ENCODE measurements at regions not wholly inside any gene's neighbourhood (a gene's known extent, or its start where the extent isn't known, plus 50 kb on each side); places are given as distances from the start of the nearest gene placed in this dataset.

DNA sequence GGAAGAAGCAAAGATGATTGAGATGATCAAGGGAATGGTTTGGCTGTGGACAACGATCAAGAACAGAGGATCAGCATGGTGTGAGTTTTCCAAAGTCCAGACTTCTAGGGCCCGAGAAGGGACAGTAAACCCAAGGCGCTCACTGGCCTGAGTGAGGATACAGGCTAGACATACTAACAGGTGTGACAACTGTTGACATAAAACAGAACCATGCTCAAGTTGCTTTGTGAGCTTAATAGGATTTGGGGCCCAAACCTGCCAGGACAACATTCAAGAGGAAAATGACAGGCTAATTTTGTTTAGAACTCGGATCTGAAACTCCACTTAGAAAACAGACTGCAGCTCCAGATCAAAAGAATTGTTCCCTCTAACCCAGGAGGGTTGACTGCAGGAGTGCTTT, 68.1 kb upstream of the ACKR3 start:
- DNase-seq: no peak

DNA sequence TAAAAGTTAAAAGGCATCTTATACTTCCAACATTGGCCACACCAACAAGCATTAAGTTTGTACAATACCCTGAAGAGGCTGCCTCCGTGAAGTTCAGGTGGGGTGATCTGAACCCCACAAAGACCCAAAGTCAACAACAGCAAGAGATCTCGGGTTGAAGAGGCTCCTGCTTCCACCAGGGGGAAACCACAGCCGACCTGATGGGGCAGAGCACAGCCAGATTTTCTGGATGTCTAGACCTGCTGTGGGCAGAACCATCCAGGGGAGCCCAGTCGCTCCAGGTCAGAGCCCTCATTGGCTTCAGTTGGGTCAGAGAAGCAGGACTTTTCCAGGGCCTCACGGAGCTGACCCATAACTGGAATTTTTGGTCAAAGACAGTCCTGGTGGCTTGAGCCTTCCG, 66.5 kb upstream of the ACKR3 start:
- no peak for DNase-seq

DNA sequence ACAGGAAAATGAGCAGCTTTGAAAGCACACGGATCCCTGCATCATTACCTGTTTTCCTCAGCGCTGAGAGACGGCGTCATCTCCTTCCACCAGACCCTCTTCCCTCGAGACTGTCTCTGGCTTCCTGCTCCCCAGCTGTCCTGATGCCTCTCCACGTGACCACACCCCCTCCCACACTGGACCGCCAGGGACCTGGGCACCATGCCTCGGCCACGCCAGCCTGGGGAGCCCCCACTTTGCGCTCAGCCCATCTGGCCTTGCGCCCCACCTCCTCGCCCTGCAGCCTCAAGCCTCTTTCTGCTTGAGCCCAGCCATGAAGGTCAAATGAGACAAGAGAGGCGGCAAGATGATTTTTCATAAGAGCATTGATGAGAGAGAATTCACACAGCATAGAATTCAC, 66.0 kb upstream of the ACKR3 start:
- no peak for DNase-seq

DNA sequence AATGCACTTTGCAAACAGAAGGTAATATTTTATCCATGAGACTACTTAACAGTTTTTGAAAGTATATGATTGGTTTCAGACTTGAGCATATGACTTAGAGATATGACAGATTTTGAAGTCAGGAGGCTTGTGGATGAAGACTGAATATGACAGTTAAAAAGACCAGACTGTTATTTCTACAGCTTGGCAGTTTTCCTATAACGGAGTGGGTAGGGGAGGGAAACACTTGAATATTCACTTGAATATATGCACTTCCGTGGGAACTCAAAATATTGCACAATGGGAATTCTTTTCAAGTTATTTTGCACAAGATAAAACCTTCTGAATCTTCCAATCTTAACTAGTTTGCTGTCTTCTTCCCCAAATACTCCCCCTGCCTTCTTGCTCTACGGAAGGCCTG, 64.6 kb upstream of the ACKR3 start:
- DNase-seq: no peak

DNA sequence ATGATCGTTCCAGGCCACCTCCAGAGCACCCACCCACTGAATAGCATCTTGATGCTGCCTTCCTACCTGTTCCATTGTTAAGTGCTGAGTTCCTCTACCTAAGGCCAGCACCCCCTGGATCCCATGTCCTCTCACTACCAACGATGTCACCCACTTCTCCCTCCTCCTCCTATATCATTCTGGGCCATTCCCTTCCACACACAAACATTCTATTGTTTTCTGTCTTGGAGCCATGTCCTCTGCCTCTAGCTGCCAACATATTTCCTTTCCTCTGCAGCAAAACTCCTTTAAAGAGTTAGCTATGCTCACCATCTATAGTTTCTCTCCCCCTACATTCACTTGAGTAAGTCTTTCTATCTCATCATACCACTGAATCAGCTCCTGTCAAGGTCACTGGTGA, 64.0 kb upstream of the ACKR3 start:
- no peak for DNase-seq

DNA sequence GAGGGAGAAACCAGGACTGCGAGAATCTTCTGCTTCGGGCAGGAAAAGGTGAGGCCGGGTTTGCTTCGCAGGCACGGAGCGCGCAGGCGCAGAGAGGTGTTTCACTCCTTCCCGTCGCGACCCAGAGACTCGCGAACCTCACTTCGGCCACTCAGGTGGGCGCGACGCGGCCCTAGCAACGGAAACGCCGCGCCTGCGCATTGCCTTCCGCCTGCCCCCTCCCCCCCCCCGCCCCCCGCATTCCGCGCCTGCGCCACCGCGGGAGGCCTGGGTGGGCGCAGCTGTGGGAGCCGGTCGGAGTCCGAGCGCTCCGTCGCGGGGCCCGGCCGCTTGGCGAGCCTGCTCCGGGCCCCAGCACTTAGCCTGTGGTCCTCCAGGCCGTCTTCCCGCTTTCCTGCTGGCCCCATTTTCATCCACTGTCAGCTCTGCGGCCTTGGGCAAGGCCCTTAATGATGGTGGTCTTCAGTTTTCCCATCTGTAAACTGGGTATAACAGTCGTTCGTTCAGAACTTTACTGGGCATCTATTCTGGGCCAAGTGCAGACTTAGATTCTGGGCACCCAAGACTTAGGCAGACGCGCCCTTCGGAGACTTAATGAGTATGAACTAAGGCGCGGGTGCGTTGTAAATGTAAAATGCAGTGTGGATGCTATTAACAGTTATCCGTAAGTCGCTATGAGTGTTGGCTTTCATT, 62.1 kb upstream of the ACKR3 start:
- no peak for DNase-seq

DNA sequence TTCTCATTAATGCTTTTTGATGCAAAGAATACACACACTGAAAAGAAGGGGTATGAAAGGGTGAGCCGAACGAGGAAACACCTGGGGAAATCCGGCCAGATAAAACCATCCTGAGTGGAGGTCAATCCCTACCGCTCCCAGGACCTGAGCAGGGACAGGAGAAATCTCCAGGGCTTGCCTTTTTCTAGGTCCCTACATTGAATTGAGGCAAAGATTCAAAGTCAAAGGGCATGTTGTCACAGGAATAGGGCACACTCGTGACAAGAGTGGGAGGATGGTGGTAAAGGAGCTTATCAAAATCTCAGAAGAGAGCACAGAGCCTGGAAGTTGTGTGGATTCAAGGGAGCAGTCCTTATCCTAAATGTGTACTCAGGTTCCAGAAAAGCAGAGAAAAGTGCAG, 61.2 kb upstream of the ACKR3 start:
- DNase-seq: no peak

DNA sequence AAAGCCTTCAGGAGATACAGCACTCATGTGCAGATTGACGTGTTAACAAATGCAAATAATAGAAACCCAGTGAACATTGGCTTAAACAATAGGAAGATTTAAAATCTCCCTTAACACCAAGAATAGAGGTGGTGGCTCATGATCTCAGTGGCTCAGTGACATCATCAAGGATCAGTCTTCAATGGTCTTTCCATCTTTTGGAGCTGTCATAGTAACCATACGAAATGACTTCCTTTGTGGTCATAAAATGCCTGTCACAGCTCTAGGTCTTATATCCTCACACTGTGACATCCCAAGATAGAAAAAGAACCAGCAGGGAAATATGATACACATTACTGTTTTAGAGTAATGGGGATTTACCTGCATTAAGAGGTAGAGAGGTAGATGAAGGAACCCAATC, 59.6 kb upstream of the ACKR3 start:
- no peak for DNase-seq

DNA sequence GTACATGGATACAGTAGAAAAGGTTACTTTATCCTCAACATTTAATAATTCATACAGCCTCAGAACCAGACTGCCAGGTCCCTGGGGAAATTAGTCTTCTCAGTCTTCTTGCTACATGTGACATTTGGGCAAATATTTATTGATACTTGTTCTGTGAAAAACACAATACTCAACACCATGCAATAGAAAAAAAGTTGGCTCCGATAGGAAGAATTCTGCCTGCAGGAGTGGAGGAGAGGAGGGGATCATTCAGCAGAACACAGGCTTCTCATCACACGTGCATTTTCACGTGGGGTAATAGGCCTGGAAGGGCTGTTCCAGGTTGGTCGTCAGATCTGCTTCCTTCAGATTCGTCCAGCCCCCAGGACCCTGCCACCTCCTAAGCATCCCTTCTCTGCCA, 58.4 kb upstream of the ACKR3 start:
- DNase-seq: no peak

DNA sequence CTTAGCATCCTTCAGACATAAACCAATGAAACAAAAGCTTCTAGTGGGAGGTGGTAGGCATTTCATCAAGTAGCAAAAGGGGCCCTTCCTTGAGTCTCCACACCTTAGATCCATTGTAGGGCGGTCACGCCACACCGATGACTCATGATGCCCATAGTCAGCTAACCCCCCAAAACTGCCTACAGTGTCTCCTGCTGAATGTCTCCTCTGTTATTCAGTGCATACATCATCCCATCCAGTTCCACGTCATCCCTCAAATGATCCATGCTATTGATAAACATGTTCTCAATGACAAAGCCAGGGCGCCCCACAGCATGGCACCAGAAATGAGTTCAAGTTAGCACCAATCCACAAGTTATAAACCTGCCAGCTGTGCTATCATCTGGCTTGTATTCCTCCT, 57.4 kb upstream of the ACKR3 start:
- no peak for DNase-seq

DNA sequence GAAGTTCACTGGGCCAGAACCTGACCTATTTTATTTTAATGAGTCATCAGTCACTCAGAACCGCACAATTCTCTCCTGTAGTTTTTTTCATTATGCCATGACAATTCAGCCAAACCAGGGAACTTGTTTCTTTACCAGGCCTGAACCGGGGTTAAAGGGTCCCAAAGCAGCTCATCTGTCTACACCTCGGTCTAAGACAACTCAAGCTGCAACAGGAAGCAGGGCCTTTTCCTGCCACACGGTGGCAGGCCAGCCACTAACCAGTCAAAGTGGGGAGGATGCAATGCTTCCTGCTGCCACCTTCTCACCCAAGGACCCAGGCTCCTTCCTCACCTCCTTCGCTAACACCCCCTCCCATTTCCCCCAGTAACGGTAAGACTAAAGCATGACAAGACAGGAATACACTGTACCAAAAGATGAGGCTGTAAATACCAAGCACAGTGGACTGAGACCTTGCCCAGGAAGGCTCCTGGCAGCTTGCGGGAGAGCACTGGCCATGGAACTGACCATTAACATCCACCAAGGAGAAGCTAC, 56.7 kb upstream of the ACKR3 start:
- DNase-seq: peak; percentile 76

DNA sequence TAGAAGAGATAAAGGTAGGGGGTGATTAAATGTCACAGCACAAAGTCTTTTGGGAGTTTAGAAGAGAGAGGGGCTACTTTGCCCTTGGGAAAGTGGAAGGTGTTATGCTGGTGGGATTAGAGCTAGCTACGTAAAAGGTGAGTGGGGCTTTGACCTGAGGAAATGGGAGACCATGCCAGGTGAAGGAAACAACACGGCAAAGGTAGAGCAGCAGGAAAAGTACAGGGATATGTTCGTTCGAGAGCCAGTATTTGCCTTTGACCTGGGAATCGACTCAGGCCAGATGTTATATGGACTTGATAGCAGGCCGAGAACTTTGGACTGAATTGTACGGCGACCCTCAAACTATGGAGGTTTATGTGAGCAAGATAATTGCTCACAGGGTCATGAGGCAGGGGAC, 55.7 kb upstream of the ACKR3 start:
- no peak for DNase-seq

DNA sequence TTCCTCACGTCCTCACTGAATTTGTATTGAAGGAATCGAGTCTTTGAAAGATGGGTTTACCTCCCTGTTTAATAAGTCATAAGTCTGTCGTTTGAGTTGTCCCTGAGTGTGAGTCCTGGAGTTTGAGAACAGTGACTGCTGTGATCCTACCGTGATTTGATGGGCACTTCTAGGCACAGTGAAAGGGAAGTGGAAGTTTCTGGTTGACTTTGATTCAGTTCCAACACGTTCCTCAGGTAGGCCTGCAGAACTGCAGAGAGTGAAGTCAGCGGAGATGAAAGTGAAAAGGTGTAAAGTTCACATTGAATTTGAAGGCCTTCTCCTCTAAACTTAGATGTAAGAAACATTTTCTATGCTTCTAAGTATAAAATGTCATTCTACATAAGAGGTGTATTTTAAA, 52.9 kb upstream of the ACKR3 start:
- DNase-seq: no peak

DNA sequence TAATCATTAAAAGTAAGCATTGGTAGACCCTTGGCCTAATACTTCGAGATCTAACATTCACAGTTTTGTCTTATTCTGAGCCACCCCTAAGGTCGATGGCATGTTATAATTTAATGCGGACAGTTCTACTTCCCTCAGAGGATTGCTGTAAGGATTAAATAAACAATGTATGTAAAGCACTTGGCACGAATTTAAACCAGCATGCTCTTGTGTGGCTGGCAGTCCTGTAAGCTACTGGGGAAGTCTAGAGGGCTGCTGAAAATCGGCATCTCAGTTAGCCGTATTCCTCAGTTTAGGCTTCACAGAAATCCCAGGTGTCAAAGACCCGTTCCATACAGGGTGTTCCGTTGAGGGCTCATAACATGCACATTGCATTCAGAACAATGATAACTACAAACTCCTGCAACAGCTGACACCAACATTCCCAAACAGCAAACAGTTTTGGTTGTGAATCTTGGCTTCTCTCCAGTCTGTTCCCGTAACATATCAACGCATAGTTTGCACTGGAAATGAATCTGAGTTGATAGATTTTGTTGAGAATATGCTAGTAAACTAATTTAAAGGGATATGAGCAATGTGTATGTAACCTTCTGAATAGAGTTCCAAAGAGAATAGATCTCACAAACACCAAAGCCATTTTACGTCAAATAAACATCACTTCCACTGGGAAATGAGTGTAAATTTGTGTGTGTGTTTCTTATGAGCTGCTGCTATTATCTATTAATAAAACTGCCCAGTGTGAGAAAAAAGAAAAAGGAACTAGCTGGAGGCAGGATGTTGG, 52.2 kb upstream of the ACKR3 start:
- DNase-seq: no peak
